Panc1 (cell line): ENCODE measurements at regions not wholly inside any gene's neighbourhood (a gene's known extent, or its start where the extent isn't known, plus 50 kb on each side); places are given as distances from the start of the nearest gene placed in this dataset.

Source experiments
- POLR2AphosphoS5 ChIP-seq: IDR thresholded peaks from 2 replicates; pipeline ENCODE4 v1.6.1; 2012; ENCODE audit warnings: mild to moderate bottlenecking, low read depth, low read length, moderate library complexity
- TCF7L2 ChIP-seq: IDR thresholded peaks from 2 replicates; pipeline ENCODE4 v1.6.1; 2011; ENCODE audit warnings: mild to moderate bottlenecking, low read depth, low read length, inconsistent platforms

- no peak for TF ChIP-seq POLR2AphosphoS5
- no peak for TF ChIP-seq TCF7L2
These were observed 420.9 kb downstream of the PRDM2 start for GRCh38 chr1:14120895-14121294.
